ENCODE measurements at regions not wholly inside any gene's neighbourhood (a gene's known extent, or its start where the extent isn't known, plus 50 kb on each side); places are given as distances from the start of the nearest gene placed in this dataset.

- H3K9me3 ChIP-seq = no peaks in the 10 kb centered on the region
- H3K36me3 ChIP-seq (replicated peaks) = no peaks in the 10 kb centered on the region
- H3K27me3 ChIP-seq (ENCODE audit: low read depth) = no peaks in the 10 kb centered on the region
- in situ Hi-C loops (cut with MboI; ENCODE audit: low sequenced_read_pairs) = no loop called here
- no peak for DNase-seq (ENCODE audit: low spot score in 2 of 2)
- no peak overlapping the region for H3K4me3 ChIP-seq
- no peaks in the 10 kb centered on the region for H3K4me1 ChIP-seq
These were observed 147.6 kb downstream of the C16orf95 start for GRCh38 chr16:87169509-87169995.

- Histone ChIP-seq H3K27me3 (ENCODE audit: low read depth) (no peaks in the 10 kb centered on the region), H3K4me3 (no peak overlapping the region), H3K36me3 (replicated peaks) (no peaks in the 10 kb centered on the region), H3K4me1 (no peaks in the 10 kb centered on the region), H3K9me3 (no peaks in the 10 kb centered on the region)
- in situ Hi-C loops (cut with MboI; ENCODE audit: low sequenced_read_pairs) = no loop called here
- no peak for DNase-seq (ENCODE audit: low spot score in 2 of 2)
These were observed 146.9 kb downstream of the C16orf95 start for GRCh38 chr16:87170310-87170709.

- no peaks in the 10 kb centered on the region for H3K27me3 ChIP-seq (ENCODE audit: low read depth)
- no peak for DNase-seq (ENCODE audit: low spot score in 2 of 2)
- H3K4me3 ChIP-seq = no peak overlapping the region
- no peaks in the 10 kb centered on the region for H3K36me3 ChIP-seq (replicated peaks)
- no peaks in the 10 kb centered on the region for H3K4me1 ChIP-seq
- H3K9me3 ChIP-seq = no peaks in the 10 kb centered on the region
- in situ Hi-C loops (cut with MboI; ENCODE audit: low sequenced_read_pairs) = no loop called here
These were observed 145.5 kb downstream of the C16orf95 start for GRCh38 chr16:87171723-87172122.

- H3K27me3 ChIP-seq (ENCODE audit: low read depth) = no peaks in the 10 kb centered on the region
- DNase-seq (ENCODE audit: low spot score in 2 of 2) = no peak
- in situ Hi-C loops (cut with MboI; ENCODE audit: low sequenced_read_pairs) = no loop called here
These were observed 144.6 kb downstream of the C16orf95 start for GRCh38 chr16:87172632-87173031.

GRCh38 chr16:87173294-87173893, 143.8 kb downstream of the C16orf95 start:
- Histone ChIP-seq H3K9me3 (no peaks in the 10 kb centered on the region), H3K4me3 (no peak overlapping the region), H3K4me1 (no peaks in the 10 kb centered on the region), H3K36me3 (replicated peaks) (no peaks in the 10 kb centered on the region), H3K27me3 (ENCODE audit: low read depth) (no peaks in the 10 kb centered on the region)
- no peak for DNase-seq (ENCODE audit: low spot score in 2 of 2)
- in situ Hi-C loops (cut with MboI; ENCODE audit: low sequenced_read_pairs) = no loop called here

More at GRCh38 chr16:87172632-87173031, 144.6 kb downstream of the C16orf95 start:
- H3K36me3 ChIP-seq (replicated peaks) = no peaks in the 10 kb centered on the region
- no peaks in the 10 kb centered on the region for H3K4me1 ChIP-seq
- no peak overlapping the region for H3K4me3 ChIP-seq
- H3K9me3 ChIP-seq = no peaks in the 10 kb centered on the region

- Histone ChIP-seq H3K36me3 (replicated peaks) (no peaks in the 10 kb centered on the region), H3K27me3 (ENCODE audit: low read depth) (no peaks in the 10 kb centered on the region), H3K4me3 (no peak overlapping the region), H3K4me1 (no peaks in the 10 kb centered on the region), H3K9me3 (no peaks in the 10 kb centered on the region)
- DNase-seq (ENCODE audit: low spot score in 2 of 2) = no peak
- in situ Hi-C loops (cut with MboI; ENCODE audit: low sequenced_read_pairs) = no loop called here
These were observed 143.1 kb downstream of the C16orf95 start for GRCh38 chr16:87174061-87174460.

- Histone ChIP-seq H3K27me3 (ENCODE audit: low read depth) (no peaks in the 10 kb centered on the region), H3K36me3 (replicated peaks) (no peaks in the 10 kb centered on the region), H3K4me1 (no peaks in the 10 kb centered on the region), H3K4me3 (no peak overlapping the region), H3K9me3 (no peaks in the 10 kb centered on the region)
- in situ Hi-C loops (cut with MboI; ENCODE audit: low sequenced_read_pairs) = no loop called here
- DNase-seq (ENCODE audit: low spot score in 2 of 2) = no peak
These were observed 140.5 kb downstream of the C16orf95 start for GRCh38 chr16:87176735-87177134.

GRCh38 chr16:87177673-87178072, 139.5 kb downstream of the C16orf95 start:
- in situ Hi-C loops (cut with MboI; ENCODE audit: low sequenced_read_pairs) = no loop called here

GRCh38 chr16:87178177-87178863, 138.9 kb downstream of the C16orf95 start:
- no peaks in the 10 kb centered on the region for H3K36me3 ChIP-seq (replicated peaks)
- DNase-seq (ENCODE audit: low spot score in 2 of 2) = no peak
- H3K9me3 ChIP-seq = no peaks in the 10 kb centered on the region
- no peaks in the 10 kb centered on the region for H3K27me3 ChIP-seq (ENCODE audit: low read depth)
- H3K4me3 ChIP-seq = no peak overlapping the region
- in situ Hi-C loops (cut with MboI; ENCODE audit: low sequenced_read_pairs) = no loop called here
- H3K4me1 ChIP-seq = no peaks in the 10 kb centered on the region

More at GRCh38 chr16:87177673-87178072, 139.5 kb downstream of the C16orf95 start:
- no peaks in the 10 kb centered on the region for H3K9me3 ChIP-seq
- no peak overlapping the region for H3K4me3 ChIP-seq
- no peak for DNase-seq (ENCODE audit: low spot score in 2 of 2)
- H3K4me1 ChIP-seq = no peaks in the 10 kb centered on the region
- no peaks in the 10 kb centered on the region for H3K27me3 ChIP-seq (ENCODE audit: low read depth)
- H3K36me3 ChIP-seq (replicated peaks) = no peaks in the 10 kb centered on the region

- in situ Hi-C loops (cut with MboI; ENCODE audit: low sequenced_read_pairs) = no loop called here
- H3K36me3 ChIP-seq (replicated peaks) = no peaks in the 10 kb centered on the region
- no peaks in the 10 kb centered on the region for H3K9me3 ChIP-seq
- H3K4me3 ChIP-seq = no peak overlapping the region
- no peak for DNase-seq (ENCODE audit: low spot score in 2 of 2)
- no peaks in the 10 kb centered on the region for H3K27me3 ChIP-seq (ENCODE audit: low read depth)
- no peaks in the 10 kb centered on the region for H3K4me1 ChIP-seq
These were observed 138.2 kb downstream of the C16orf95 start for GRCh38 chr16:87178977-87179376.

GRCh38 chr16:87180069-87180468, 137.1 kb downstream of the C16orf95 start:
- H3K27me3 ChIP-seq (ENCODE audit: low read depth) = no peaks in the 10 kb centered on the region
- H3K9me3 ChIP-seq = no peaks in the 10 kb centered on the region
- DNase-seq (ENCODE audit: low spot score in 2 of 2) = no peak
- H3K4me3 ChIP-seq = no peak overlapping the region
- H3K4me1 ChIP-seq = no peaks in the 10 kb centered on the region
- in situ Hi-C loops (cut with MboI; ENCODE audit: low sequenced_read_pairs) = no loop called here
- H3K36me3 ChIP-seq (replicated peaks) = no peaks in the 10 kb centered on the region

- no peak for DNase-seq (ENCODE audit: low spot score in 2 of 2)
- H3K4me3 ChIP-seq = no peak overlapping the region
- H3K27me3 ChIP-seq (ENCODE audit: low read depth) = no peaks in the 10 kb centered on the region
- H3K4me1 ChIP-seq = no peaks in the 10 kb centered on the region
- no peaks in the 10 kb centered on the region for H3K36me3 ChIP-seq (replicated peaks)
- H3K9me3 ChIP-seq = no peaks in the 10 kb centered on the region
- in situ Hi-C loops (cut with MboI; ENCODE audit: low sequenced_read_pairs) = no loop called here
These were observed 134.4 kb downstream of the C16orf95 start for GRCh38 chr16:87182759-87183158.

GRCh38 chr16:87183647-87184046, 133.5 kb downstream of the C16orf95 start:
- Histone ChIP-seq H3K27me3 (ENCODE audit: low read depth) (no peaks in the 10 kb centered on the region), H3K9me3 (no peaks in the 10 kb centered on the region), H3K4me1 (no peaks in the 10 kb centered on the region), H3K4me3 (no peak overlapping the region), H3K36me3 (replicated peaks) (no peaks in the 10 kb centered on the region)
- no peak for DNase-seq (ENCODE audit: low spot score in 2 of 2)
- in situ Hi-C loops (cut with MboI; ENCODE audit: low sequenced_read_pairs) = no loop called here

GRCh38 chr16:87185308-87185707, 131.9 kb downstream of the C16orf95 start:
- no peaks in the 10 kb centered on the region for H3K4me1 ChIP-seq
- no peak overlapping the region for H3K4me3 ChIP-seq
- no peak for DNase-seq (ENCODE audit: low spot score in 2 of 2)
- in situ Hi-C loops (cut with MboI; ENCODE audit: low sequenced_read_pairs) = no loop called here
- H3K27me3 ChIP-seq (ENCODE audit: low read depth) = no peaks in the 10 kb centered on the region
- no peaks in the 10 kb centered on the region for H3K9me3 ChIP-seq
- no peaks in the 10 kb centered on the region for H3K36me3 ChIP-seq (replicated peaks)
